ENCODE measurements at regions not wholly inside any gene's neighbourhood (a gene's known extent, or its start where the extent isn't known, plus 50 kb on each side); places are given as distances from the start of the nearest gene placed in this dataset.

- TF ChIP-seq CTCF (IDR thresholded peaks at IDR 0.05) (peak; percentile 39 to 67 (median 46)), POLR2A (IDR thresholded peaks at IDR 0.05) (no peak)
Observed at GRCh38 chr10:78664929-78665553, 403.7 kb upstream of the ZMIZ1 start.

All from testis (tissue), 2 donors.